ENCODE measurements at regions not wholly inside any gene's neighbourhood (a gene's known extent, or its start where the extent isn't known, plus 50 kb on each side); places are given as distances from the start of the nearest gene placed in this dataset.

- DNase-seq, result no peak
These were observed 976.7 kb downstream of the TTLL7 start for GRCh38 chr1:83022206-83022605.

- no peak for DNase-seq
These were observed 981.2 kb downstream of the TTLL7 start for GRCh38 chr1:83017701-83018100.

GRCh38 chr1:83017276-83017675 is 981.7 kb downstream of the TTLL7 start:
- DNase-seq, result no peak

GRCh38 chr1:83016354-83016849 is 982.5 kb downstream of the TTLL7 start:
- no peak for DNase-seq

- DNase-seq, result no peak
These were observed 983.8 kb downstream of the TTLL7 start for GRCh38 chr1:83015163-83015562.

- no peak for DNase-seq
These were observed 986.0 kb downstream of the TTLL7 start for GRCh38 chr1:83012950-83013349.

- DNase-seq, result no peak
These were observed 987.7 kb downstream of the TTLL7 start for GRCh38 chr1:83011265-83011664.

- DNase-seq, result no peak
These were observed 992.7 kb downstream of the TTLL7 start for GRCh38 chr1:83006271-83006670.

- no peak for DNase-seq
These were observed 998.6 kb downstream of the TTLL7 start for GRCh38 chr1:83000286-83000685.

GRCh38 chr1:82995951-82996350 is 1003.0 kb downstream of the TTLL7 start:
- DNase-seq, result no peak

- DNase-seq, result no peak
These were observed 1004.2 kb downstream of the TTLL7 start for GRCh38 chr1:82994616-82995263.

- DNase-seq, result no peak
These were observed 1007.4 kb downstream of the TTLL7 start for GRCh38 chr1:82991569-82991968.

- DNase-seq, result no peak
These were observed 1019.2 kb downstream of the TTLL7 start for GRCh38 chr1:82979593-82980236.

GRCh38 chr1:82978461-82979324 is 1020.2 kb downstream of the TTLL7 start:
- DNase-seq, result no peak

GRCh38 chr1:82972841-82973553 is 1025.9 kb downstream of the TTLL7 start:
- no peak for DNase-seq

- no peak for DNase-seq
These were observed 1029.6 kb downstream of the TTLL7 start for GRCh38 chr1:82969340-82969739.

- DNase-seq, result no peak
These were observed 1036.3 kb downstream of the TTLL7 start for GRCh38 chr1:82962658-82963057.

- DNase-seq, result no peak
These were observed 1048.2 kb downstream of the TTLL7 start for GRCh38 chr1:82950606-82951200.

- DNase-seq, result no peak
These were observed 1050.5 kb downstream of the TTLL7 start for GRCh38 chr1:82948386-82948785.

GRCh38 chr1:82947278-82947677 is 1051.7 kb downstream of the TTLL7 start:
- DNase-seq, result no peak

GRCh38 chr1:82946096-82946605 is 1052.8 kb downstream of the TTLL7 start:
- no peak for DNase-seq

- DNase-seq, result no peak
These were observed 1054.1 kb downstream of the TTLL7 start for GRCh38 chr1:82944822-82945221.

Measured in occipital lobe (tissue), 1 donor.